ENCODE measurements at regions not wholly inside any gene's neighbourhood (a gene's known extent, or its start where the extent isn't known, plus 50 kb on each side); places are given as distances from the start of the nearest gene placed in this dataset.

DNA sequence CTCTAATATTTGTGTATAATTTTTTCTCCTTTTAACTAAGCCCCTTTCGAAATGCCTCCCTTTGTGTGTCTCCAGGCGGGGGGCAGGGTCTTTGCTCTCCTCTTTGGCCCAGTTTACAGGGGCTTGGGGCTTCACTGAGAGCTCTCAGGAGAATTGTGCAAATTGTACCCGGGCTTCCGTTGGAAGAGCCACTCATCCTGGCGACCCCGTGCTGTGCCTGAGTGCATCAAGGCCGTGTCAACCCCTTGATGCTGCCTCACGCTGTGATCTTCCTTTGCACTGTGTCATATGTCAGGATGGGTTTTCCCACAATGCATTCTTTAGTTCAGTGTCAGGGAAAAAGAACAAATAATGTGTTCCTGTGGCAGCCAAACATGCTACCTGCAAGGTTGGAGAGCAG is 118.0 kb upstream of the POU3F2 start:
- Histone ChIP-seq H3K27me3 (ENCODE audit: control insufficient read depth, insufficient read depth, low read length) (no peaks in the 10 kb centered on the region), H3K36me3 (ENCODE audit: control insufficient read depth, insufficient read depth, low read length) (no peaks in the 10 kb centered on the region), H3K4me3 (ENCODE audit: low read depth, low read length) (no peak overlapping the region)
- ChIA-PET POLR2A (no interaction called here), CTCF (no interaction called here)
- no peak for DNase-seq (ENCODE audit: low read depth)
- TF ChIP-seq, protein P1, sequence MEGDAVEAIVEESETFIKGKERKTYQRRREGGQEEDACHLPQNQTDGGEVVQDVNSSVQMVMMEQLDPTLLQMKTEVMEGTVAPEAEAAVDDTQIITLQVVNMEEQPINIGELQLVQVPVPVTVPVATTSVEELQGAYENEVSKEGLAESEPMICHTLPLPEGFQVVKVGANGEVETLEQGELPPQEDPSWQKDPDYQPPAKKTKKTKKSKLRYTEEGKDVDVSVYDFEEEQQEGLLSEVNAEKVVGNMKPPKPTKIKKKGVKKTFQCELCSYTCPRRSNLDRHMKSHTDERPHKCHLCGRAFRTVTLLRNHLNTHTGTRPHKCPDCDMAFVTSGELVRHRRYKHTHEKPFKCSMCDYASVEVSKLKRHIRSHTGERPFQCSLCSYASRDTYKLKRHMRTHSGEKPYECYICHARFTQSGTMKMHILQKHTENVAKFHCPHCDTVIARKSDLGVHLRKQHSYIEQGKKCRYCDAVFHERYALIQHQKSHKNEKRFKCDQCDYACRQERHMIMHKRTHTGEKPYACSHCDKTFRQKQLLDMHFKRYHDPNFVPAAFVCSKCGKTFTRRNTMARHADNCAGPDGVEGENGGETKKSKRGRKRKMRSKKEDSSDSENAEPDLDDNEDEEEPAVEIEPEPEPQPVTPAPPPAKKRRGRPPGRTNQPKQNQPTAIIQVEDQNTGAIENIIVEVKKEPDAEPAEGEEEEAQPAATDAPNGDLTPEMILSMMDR (IDR thresholded peaks at IDR 0.05; ENCODE audit: insufficient read depth, low read depth, low read length), result no peak

DNA sequence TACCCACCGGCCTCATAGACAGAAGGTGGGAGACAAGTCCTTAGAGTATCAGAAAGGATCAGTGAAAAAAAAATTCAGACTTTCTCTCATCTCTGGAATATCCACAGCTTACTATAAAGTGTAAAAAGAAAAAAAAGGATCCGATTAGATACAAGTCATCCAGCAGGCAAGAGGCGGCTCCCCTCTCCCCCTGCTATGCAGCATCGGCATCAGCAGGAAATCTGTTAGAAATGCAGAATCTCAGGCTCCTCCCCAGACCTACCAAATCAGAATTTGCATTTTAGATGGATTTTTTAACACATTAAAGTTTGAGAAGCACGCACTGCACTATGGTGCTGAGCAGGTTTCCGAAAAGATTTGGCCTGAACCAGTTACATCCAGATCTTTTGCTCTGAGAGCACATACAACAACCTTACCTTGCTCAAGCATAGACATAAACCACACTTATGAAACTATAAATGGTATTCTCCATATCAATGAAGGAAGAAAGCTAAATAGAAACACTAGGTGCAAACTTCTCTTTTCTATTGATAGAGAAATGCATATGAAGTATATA is 117.0 kb upstream of the POU3F2 start:
- TF ChIP-seq, protein P1 (IDR thresholded peaks at IDR 0.05; ENCODE audit: insufficient read depth, low read depth, low read length), result no peak
- no peak for DNase-seq (ENCODE audit: low read depth)
- Histone ChIP-seq H3K27me3 (ENCODE audit: control insufficient read depth, insufficient read depth, low read length) (no peaks in the 10 kb centered on the region), H3K4me3 (ENCODE audit: low read depth, low read length) (no peak overlapping the region), H3K36me3 (ENCODE audit: control insufficient read depth, insufficient read depth, low read length) (no peaks in the 10 kb centered on the region)
- ChIA-PET POLR2A (no interaction called here), CTCF (no interaction called here)

DNA sequence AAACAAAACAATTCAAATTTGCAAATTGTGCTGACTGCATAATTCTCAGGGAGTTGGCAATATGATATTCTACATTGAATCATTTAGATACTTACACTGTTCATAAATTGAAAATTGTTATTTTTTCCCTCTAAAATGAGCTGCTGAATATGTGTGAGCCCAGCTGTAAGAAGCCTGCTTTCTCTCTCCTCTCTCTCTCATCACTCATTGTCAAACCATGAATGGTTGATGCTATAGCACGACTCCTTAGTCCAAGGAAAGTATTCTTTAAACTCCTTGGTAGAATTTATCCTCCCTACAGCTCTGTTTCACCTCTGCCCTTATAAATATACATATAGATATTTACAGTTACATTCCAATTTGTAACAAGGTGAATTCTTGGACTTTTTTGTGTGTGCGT is 116.4 kb upstream of the POU3F2 start:
- ChIA-PET POLR2A (no interaction called here), CTCF (no interaction called here)
- no peaks in the 10 kb centered on the region for H3K27me3 ChIP-seq (ENCODE audit: control insufficient read depth, insufficient read depth, low read length)
- DNase-seq (ENCODE audit: low read depth), result no peak
- TF ChIP-seq, protein P1 (IDR thresholded peaks at IDR 0.05; ENCODE audit: insufficient read depth, low read depth, low read length), result no peak
- H3K4me3 ChIP-seq (ENCODE audit: low read depth, low read length), result no peak overlapping the region
- H3K36me3 ChIP-seq (ENCODE audit: control insufficient read depth, insufficient read depth, low read length), result no peaks in the 10 kb centered on the region

GRCh38 chr6:98724537-98724936 is 109.8 kb upstream of the POU3F2 start:
- H3K27me3 ChIP-seq (ENCODE audit: control insufficient read depth, insufficient read depth, low read length), result no peaks in the 10 kb centered on the region
- no peaks in the 10 kb centered on the region for H3K36me3 ChIP-seq (ENCODE audit: control insufficient read depth, insufficient read depth, low read length)
- ChIA-PET POLR2A (no interaction called here), CTCF (no interaction called here)
- no peak for DNase-seq (ENCODE audit: low read depth)
- H3K4me3 ChIP-seq (ENCODE audit: low read depth, low read length), result no peak overlapping the region
- TF ChIP-seq, protein P1 (IDR thresholded peaks at IDR 0.05; ENCODE audit: insufficient read depth, low read depth, low read length), result no peak

DNA sequence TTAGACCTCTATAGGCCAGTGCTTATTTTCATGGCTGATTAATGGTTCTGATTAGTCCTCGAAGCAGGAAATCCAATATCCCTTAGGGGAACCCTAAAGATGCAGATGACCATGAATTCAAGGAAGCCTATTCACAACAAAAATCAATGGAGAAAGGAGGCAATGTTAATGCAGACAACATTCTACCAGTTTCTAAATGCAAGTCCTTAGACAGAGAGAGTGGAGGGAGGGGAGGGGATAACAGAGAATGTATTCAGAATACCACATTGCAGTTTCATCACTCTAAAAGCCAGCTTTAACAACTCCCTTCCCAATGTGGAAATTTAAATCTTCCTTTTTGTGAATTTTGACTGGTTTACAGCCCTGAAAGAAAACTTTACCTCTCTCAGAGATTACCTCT is 87.1 kb upstream of the POU3F2 start:
- no peaks in the 10 kb centered on the region for H3K27me3 ChIP-seq (ENCODE audit: control insufficient read depth, insufficient read depth, low read length)
- no peak overlapping the region for H3K4me3 ChIP-seq (ENCODE audit: low read depth, low read length)
- H3K36me3 ChIP-seq (ENCODE audit: control insufficient read depth, insufficient read depth, low read length), result no peaks in the 10 kb centered on the region
- POLR2A ChIA-PET, result no interaction called here
- TF ChIP-seq, protein P1 (IDR thresholded peaks at IDR 0.05; ENCODE audit: insufficient read depth, low read depth, low read length), result no peak
- no peak for DNase-seq (ENCODE audit: low read depth)
- CTCF ChIA-PET, result no interaction called here

Measured in BJ (cell line).